HL-60 (cell line): ENCODE measurements at regions not wholly inside any gene's neighbourhood (a gene's known extent, or its start where the extent isn't known, plus 50 kb on each side); places are given as distances from the start of the nearest gene placed in this dataset.

Experiments used
- CTCF ChIP-seq: IDR thresholded peaks from one replicate; pipeline ENCODE4 v1.5.1; 2011; ENCODE audit warnings: low read length, control low read depth, inconsistent platforms; ENCODE audit not compliant: insufficient read depth
- GABPA ChIP-seq: IDR thresholded peaks from 2 replicates; pipeline ENCODE4 v1.6.1; 2012; ENCODE audit warnings: low read depth

GRCh38 chr13:110061270-110061669, 245.7 kb downstream of the COL4A1 start:
- TF ChIP-seq CTCF (no peak), GABPA (no peak)
